Pancreas (tissue), 10 donors: ENCODE measurements at regions not wholly inside any gene's neighbourhood (a gene's known extent, or its start where the extent isn't known, plus 50 kb on each side); places are given as distances from the start of the nearest gene placed in this dataset.

Experiments used
- ATAC-seq, 4 donors: fragments of 200-7000 bp; cut with Tn5 transposase; one replicate each; pipeline versions ENCODE4 v1.8.0 to v1.9.1; 2020; ENCODE audit warnings: mild to moderate bottlenecking in 4 of 4, moderate library complexity in 4 of 4
- DNase-seq, 6 donors: peaks; one replicate each; pipeline ENCODE4 v3.0.0-alpha.2; 2020
- FAIRE-seq: peaks from 2 replicates; lab custom pipeline; 2012; peaks lifted over from hg19 to GRCh38; lab: Jason Lieb, UNC
- H3K27ac ChIP-seq, 4 donors: fragments of 200-600 bp; sonication (generic); 1 replicate in 3 of 4; 2 replicates in 1 of 4; pipeline versions ENCODE4 v1.5.0 to v1.8.0; 2020
- H3K27me3 ChIP-seq, 4 donors: fragments of 200-600 bp; one replicate each; pipeline ENCODE4 v1.8.0; 2021
- H3K36me3 ChIP-seq, 3 donors: fragments of 200-600 bp; sonication (generic) in 1 of 3; one replicate each; pipeline versions ENCODE4 v1.5.0 to v1.8.0; 2020 to 2021
- H3K4me1 ChIP-seq, 3 donors: fragments of 200-600 bp; one replicate each; pipeline ENCODE4 v1.8.0; 2021
- H3K4me3 ChIP-seq, 4 donors: fragments of 200-600 bp; sonication (generic) in 2 of 4; one replicate each; pipeline versions ENCODE4 v1.5.0 to v1.8.0; 2020 to 2021
- H3K9me3 ChIP-seq, 4 donors: fragments of 200-600 bp; one replicate each; pipeline ENCODE4 v1.8.0; 2021
- CTCF ChIP-seq, 4 donors: fragments of 200-600 bp; sonication (generic) in 3 of 4; IDR thresholded peaks; one replicate each; pipeline versions ENCODE4 v1.5.0 to v1.8.0; 2021; ENCODE audit warnings: antibody characterized with exemption in 4 of 4
- WGBS, 2 donors: extraction: QIAGEN DNeasy Blood & Tissue Kit; methylation state at CpG; one replicate each; pipeline ENCODE4 v1.1.7; 2013; 5-methylcytosine and 5-hydroxymethylcytosine counted together
- intact Hi-C, 3 donors: fragments of 100-400 bp; cut with DNase I; formaldehyde crosslinking; loops; one replicate each; pipeline versions ENCODE4 v1.11.1 to v1.14.2; 2022
- donor health status: healthy with polysubstance abuse.
- donor health status: DM: no; HTN: no; CAD: no; lungs with moderate emphysema.
- donor health status: DM: no; HTN: no; CAD: no.
- donor health status: control.
- donor health status: control.
- donor health status: Bipolar disorder and iron deficiency.
- donor health status: DM: yes; HTN: yes; CAD: no.
- donor health status: DM: no; HTN: no; CAD: no.
- donor health status: DM: no; HTN: no; CAD: no.
- donor health status: DM: yes; HTN: yes; CAD: no.

- FAIRE-seq = no peak
Observed at GRCh38 chr16:80033783-80034468, 433.4 kb upstream of the MAF start.

DNA sequence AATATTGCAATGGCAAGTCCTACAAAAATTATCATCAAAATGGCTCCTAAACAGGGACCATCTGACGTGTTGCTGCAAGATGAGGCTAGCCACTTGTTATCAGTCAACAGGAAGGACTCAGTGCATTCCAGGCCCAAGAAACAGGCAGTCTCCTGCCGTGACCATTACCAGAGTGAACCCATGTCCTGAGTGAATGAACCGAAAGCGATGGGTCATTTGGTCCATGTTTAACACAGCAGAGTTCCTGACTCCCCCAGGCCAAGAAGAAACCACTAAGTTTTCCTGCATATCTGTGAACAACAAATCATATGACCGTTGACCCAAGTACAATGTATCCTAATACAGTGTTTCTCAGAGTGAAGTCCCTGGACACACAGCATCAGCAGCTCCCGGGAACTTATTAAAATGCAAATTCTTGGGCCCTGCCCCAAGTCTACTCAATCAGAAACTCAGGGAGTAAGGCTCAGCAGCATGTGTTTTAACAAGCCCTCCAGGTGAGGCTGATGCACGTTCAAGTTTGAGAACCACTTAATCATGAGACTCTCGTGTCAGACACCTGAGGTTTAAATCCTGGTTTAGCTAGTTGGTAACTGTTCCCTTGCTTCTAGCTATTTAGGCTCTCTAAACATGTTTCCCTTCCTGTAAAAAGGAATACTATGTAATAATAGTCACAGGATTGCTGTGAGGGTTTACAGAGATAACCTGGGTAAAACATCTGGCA lies 429.4 kb upstream of the MAF start:
- intact Hi-C loops = no loop called here
- H3K27ac ChIP-seq = no peak overlapping the region
- no peak overlapping the region for H3K4me3 ChIP-seq
- no peaks in the 10 kb centered on the region for H3K9me3 ChIP-seq
- 75 to 77% methylated on average over 8 of the region's 8 CpGs for WGBS, 2 donors
- DNase-seq (no peak), ATAC-seq (no peak), FAIRE-seq (no peak)
- H3K4me1 ChIP-seq = no peaks in the 10 kb centered on the region
- no peaks in the 10 kb centered on the region for H3K27me3 ChIP-seq
- H3K36me3 ChIP-seq = no peaks in the 10 kb centered on the region
- no peak for TF ChIP-seq CTCF (IDR thresholded peaks at IDR 0.05)

More at GRCh38 chr16:80033783-80034468, 433.4 kb upstream of the MAF start:
- WGBS, 2 donors = 88 to 91% methylated on average over 3 of the region's 3 CpGs
- intact Hi-C loops = no loop called here
- H3K36me3 ChIP-seq = no peaks in the 10 kb centered on the region
- ATAC-seq = no peak
- no peak overlapping the region for H3K27ac ChIP-seq
- no peak for DNase-seq
- H3K4me1 ChIP-seq = no peaks in the 10 kb centered on the region
- H3K4me3 ChIP-seq = no peak overlapping the region
- no peak for TF ChIP-seq CTCF (IDR thresholded peaks at IDR 0.05)
- H3K9me3 ChIP-seq = no peaks in the 10 kb centered on the region
- no peaks in the 10 kb centered on the region for H3K27me3 ChIP-seq

DNA sequence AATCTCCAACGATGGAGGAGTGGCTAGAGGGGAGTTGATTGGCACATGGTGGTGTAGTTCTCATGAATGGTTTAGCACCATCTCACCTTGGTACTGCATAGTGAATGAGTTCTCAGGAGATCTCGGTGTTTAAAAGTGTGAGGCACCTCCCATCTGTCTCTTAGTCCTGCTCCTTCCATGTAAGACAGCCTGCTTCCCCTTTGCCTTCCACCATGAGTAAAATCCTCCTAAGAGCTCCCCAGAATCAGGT lies 428.8 kb upstream of the MAF start:
- DNase-seq = no peak
- FAIRE-seq = no peak
- Histone ChIP-seq H3K36me3 (no peaks in the 10 kb centered on the region), H3K9me3 (no peaks in the 10 kb centered on the region), H3K27ac (no peak overlapping the region), H3K4me3 (no peak overlapping the region), H3K4me1 (no peaks in the 10 kb centered on the region), H3K27me3 (no peaks in the 10 kb centered on the region)
- intact Hi-C loops = no loop called here
- 40 to 48% methylated on average over 2 of the region's 2 CpGs for WGBS, 2 donors
- ATAC-seq = no peak
- no peak for TF ChIP-seq CTCF (IDR thresholded peaks at IDR 0.05)

GRCh38 chr16:80028581-80029380 lies 428.2 kb upstream of the MAF start:
- Histone ChIP-seq H3K4me3 (no peak overlapping the region), H3K27ac (no peak overlapping the region), H3K27me3 (no peaks in the 10 kb centered on the region), H3K36me3 (no peaks in the 10 kb centered on the region), H3K9me3 (no peaks in the 10 kb centered on the region), H3K4me1 (no peaks in the 10 kb centered on the region)
- no peak for DNase-seq
- TF ChIP-seq CTCF (IDR thresholded peaks at IDR 0.05) = no peak
- WGBS, 2 donors = 75 to 79% methylated on average over 5 of the region's 5 CpGs
- no peak for FAIRE-seq
- intact Hi-C loops = no loop called here
- no peak for ATAC-seq
